DND-41 (cell line): ENCODE measurements at regions not wholly inside any gene's neighbourhood (a gene's known extent, or its start where the extent isn't known, plus 50 kb on each side); places are given as distances from the start of the nearest gene placed in this dataset.

Experiments used
- EZH2 ChIP-seq: IDR thresholded peaks from 3 replicates; pipeline ENCODE4 v1.6.1; 2012; ENCODE audit warnings: borderline replicate concordance, low read depth, mild to moderate bottlenecking, moderate library complexity, low read length, inconsistent platforms; ENCODE audit not compliant: severe bottlenecking
- TF ChIP-seq, protein P1 (sequence below): IDR thresholded peaks from 2 replicates; pipeline ENCODE4 v1.5.1; 2012; ENCODE audit warnings: borderline replicate concordance, low read length, moderate library complexity, mild to moderate bottlenecking; ENCODE audit not compliant: poor library complexity, severe bottlenecking; ENCODE audit errors: extremely low read depth

- TF ChIP-seq, protein P1, sequence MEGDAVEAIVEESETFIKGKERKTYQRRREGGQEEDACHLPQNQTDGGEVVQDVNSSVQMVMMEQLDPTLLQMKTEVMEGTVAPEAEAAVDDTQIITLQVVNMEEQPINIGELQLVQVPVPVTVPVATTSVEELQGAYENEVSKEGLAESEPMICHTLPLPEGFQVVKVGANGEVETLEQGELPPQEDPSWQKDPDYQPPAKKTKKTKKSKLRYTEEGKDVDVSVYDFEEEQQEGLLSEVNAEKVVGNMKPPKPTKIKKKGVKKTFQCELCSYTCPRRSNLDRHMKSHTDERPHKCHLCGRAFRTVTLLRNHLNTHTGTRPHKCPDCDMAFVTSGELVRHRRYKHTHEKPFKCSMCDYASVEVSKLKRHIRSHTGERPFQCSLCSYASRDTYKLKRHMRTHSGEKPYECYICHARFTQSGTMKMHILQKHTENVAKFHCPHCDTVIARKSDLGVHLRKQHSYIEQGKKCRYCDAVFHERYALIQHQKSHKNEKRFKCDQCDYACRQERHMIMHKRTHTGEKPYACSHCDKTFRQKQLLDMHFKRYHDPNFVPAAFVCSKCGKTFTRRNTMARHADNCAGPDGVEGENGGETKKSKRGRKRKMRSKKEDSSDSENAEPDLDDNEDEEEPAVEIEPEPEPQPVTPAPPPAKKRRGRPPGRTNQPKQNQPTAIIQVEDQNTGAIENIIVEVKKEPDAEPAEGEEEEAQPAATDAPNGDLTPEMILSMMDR = no peak
- no peak for TF ChIP-seq EZH2
Observed at GRCh38 chr1:226788965-226789364, 49.9 kb upstream of the ITPKB start.
